MCF 10A (cell line): ENCODE measurements at regions not wholly inside any gene's neighbourhood (a gene's known extent, or its start where the extent isn't known, plus 50 kb on each side); places are given as distances from the start of the nearest gene placed in this dataset.

Experiments used
- BruUV-seq: library from RNA; stranded (reverse); fragments of 400-500 nt; replicated peaks from 2 replicates; lab custom pipeline; 2021; lab: Mats Ljungman, UMichigan
- CTCF ChIA-PET: fragments of 300-600 bp; sonication (Branson Sonifier 250); formaldehyde crosslinking; extraction: SDS; loops from one replicate; lab custom pipeline; 2021; ENCODE audit warnings: antibody characterized with exemption, inconsistent platforms; lab: Yijun Ruan, JAX
- POLR2A ChIA-PET: fragments of 300-600, 350-650 bp; sonication (Branson Sonifier 250); formaldehyde crosslinking; extraction: SDS; loops from one replicate; lab custom pipeline; 2020; ENCODE audit warnings: antibody characterized with exemption, inconsistent platforms; lab: Yijun Ruan, JAX
- DNase-seq: peaks from one replicate; pipeline ENCODE4 v3.0.0-alpha.2; 2018; ENCODE audit not compliant: unreplicated experiment
- H3K27ac Mint-ChIP-seq: one replicate; pipeline ENCODE4 v1.8.0; 2022; ENCODE audit warnings: mild to moderate bottlenecking, low read depth, mixed read lengths; ENCODE audit not compliant: unreplicated experiment
- H3K27me3 Mint-ChIP-seq: one replicate; pipeline ENCODE4 v1.8.0; 2022; ENCODE audit warnings: mixed read lengths; ENCODE audit not compliant: insufficient read depth, unreplicated experiment
- H3K36me3 Mint-ChIP-seq: one replicate; pipeline ENCODE4 v1.8.0; 2022; ENCODE audit warnings: mild to moderate bottlenecking, moderate library complexity, mixed read lengths; ENCODE audit not compliant: insufficient read depth, unreplicated experiment
- H3K4me1 Mint-ChIP-seq: one replicate; pipeline ENCODE4 v1.8.0; 2022; ENCODE audit warnings: mixed read lengths; ENCODE audit not compliant: insufficient read depth, unreplicated experiment
- H3K4me3 Mint-ChIP-seq: one replicate; pipeline ENCODE4 v1.8.0; 2022; ENCODE audit warnings: mild to moderate bottlenecking, moderate library complexity, mixed read lengths; ENCODE audit not compliant: unreplicated experiment
- H3K9me3 Mint-ChIP-seq: one replicate; pipeline ENCODE4 v1.8.0; 2022; ENCODE audit warnings: mixed read lengths; ENCODE audit not compliant: unreplicated experiment
- CTCF ChIP-seq: fragments of 200-600 bp; IDR thresholded peaks from one replicate; pipeline ENCODE4 v1.8.0; 2022; ENCODE audit warnings: antibody characterized with exemption, mild to moderate bottlenecking; ENCODE audit not compliant: unreplicated experiment
- intact Hi-C: fragments of 100-400 bp; cut with micrococcal nuclease; formaldehyde crosslinking; loops from 2 replicates; pipeline ENCODE4 v1.14.1; 2022

DNA sequence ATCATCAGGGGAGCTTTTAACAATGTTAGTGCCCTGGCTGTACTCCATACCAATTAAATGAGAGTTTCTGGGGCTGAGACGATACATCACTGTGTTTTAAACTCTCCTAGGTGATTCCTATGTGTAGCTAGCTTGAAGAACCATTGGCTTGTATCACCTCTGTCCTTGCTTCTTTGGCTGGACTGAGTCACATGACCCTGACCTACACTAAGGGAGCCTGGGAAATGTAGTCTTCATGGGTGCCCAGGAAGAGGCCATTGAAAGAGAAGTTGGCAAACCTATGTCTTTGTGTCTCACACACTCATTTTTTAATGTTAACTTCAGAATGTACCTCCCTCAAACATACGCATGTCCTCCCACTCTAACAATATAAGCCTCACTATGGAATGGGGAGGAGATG is 506.6 kb downstream of the DHX35 start:
- no peaks in the 10 kb centered on the region for H3K4me1 Mint-ChIP-seq
- no peak overlapping the region for H3K4me3 Mint-ChIP-seq
- ChIA-PET CTCF (interaction anchor here (0.5 kb wide), 1 partner anchor 405 kb away, joined by 8 read pairs; no protein-coding TSS in a partner anchor), POLR2A (no interaction called here)
- intact Hi-C loops = no loop called here
- H3K27me3 Mint-ChIP-seq = no peaks in the 10 kb centered on the region
- no peak for DNase-seq
- no peaks in the 10 kb centered on the region for H3K9me3 Mint-ChIP-seq
- no peaks in the 10 kb centered on the region for H3K36me3 Mint-ChIP-seq
- H3K27ac Mint-ChIP-seq = no peak overlapping the region
- no TSS peak for BruUV-seq
- TF ChIP-seq CTCF = no peak

GRCh38 chr20:39464238-39464637 is 502.1 kb downstream of the DHX35 start:
- Mint-ChIP-seq H3K4me3 (no peak overlapping the region), H3K4me1 (no peaks in the 10 kb centered on the region), H3K27ac (no peak overlapping the region), H3K36me3 (no peaks in the 10 kb centered on the region), H3K9me3 (no peaks in the 10 kb centered on the region), H3K27me3 (no peaks in the 10 kb centered on the region)
- TF ChIP-seq CTCF = no peak
- intact Hi-C loops = no loop called here
- ChIA-PET CTCF (interaction anchor here (0.7 to 1.5 kb wide), 2 partner anchors 195 to 219 kb away, joined by 3 read pairs; no protein-coding TSS in a partner anchor), POLR2A (interaction anchor here (0.7 kb wide), 1 partner anchor 218 kb away, joined by 3 read pairs; no protein-coding TSS in a partner anchor)
- no peak for DNase-seq
- no TSS peak for BruUV-seq

DNA sequence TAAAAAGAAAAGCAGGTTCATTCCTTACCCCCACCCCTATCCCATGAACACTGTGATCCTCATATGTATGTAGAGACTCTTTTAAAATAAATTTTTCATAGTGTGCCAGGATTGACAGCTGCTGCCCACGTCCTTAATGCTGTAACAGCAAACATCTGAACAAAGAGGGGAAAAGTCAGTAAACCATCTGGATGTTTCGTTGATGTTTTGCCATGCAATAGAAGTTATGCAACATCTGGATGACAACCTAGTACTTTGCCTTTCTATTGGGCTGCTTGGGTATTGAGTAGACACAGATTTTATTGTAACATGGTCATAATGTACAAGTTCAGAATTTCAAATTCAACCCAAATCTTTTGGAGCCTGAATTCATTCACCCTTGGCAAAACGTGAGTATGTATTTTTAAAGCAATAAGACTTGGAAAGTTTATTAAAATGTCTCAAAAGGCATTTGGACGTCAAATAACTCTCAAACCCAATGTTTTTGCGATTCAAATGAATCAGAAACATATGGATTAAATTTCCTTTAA is 500.3 kb downstream of the DHX35 start:
- H3K27ac Mint-ChIP-seq = no peak overlapping the region
- H3K9me3 Mint-ChIP-seq = no peaks in the 10 kb centered on the region
- ChIA-PET CTCF (no interaction called here), POLR2A (interaction anchor here (0.6 kb wide), 1 partner anchor 522 kb away, joined by 3 read pairs; no protein-coding TSS in a partner anchor)
- no peaks in the 10 kb centered on the region for H3K36me3 Mint-ChIP-seq
- no peaks in the 10 kb centered on the region for H3K4me1 Mint-ChIP-seq
- intact Hi-C loops = no loop called here
- BruUV-seq = no TSS peak
- H3K27me3 Mint-ChIP-seq = no peaks in the 10 kb centered on the region
- DNase-seq = no peak
- TF ChIP-seq CTCF = no peak
- H3K4me3 Mint-ChIP-seq = no peak overlapping the region

GRCh38 chr20:39458452-39458851 is 496.3 kb downstream of the DHX35 start:
- CTCF ChIA-PET = interaction anchor here (0.9 kb wide), 1 partner anchor 16 kb away, joined by 4 read pairs; no protein-coding TSS in a partner anchor
- H3K4me3 Mint-ChIP-seq = no peak overlapping the region
- H3K36me3 Mint-ChIP-seq = no peaks in the 10 kb centered on the region
- no peak for DNase-seq
- H3K9me3 Mint-ChIP-seq = peaks cover 7% of the 10 kb centered on the region
- TF ChIP-seq CTCF = no peak
- no peaks in the 10 kb centered on the region for H3K4me1 Mint-ChIP-seq
- intact Hi-C loops = no loop called here
- POLR2A ChIA-PET = no interaction called here
- H3K27ac Mint-ChIP-seq = no peak overlapping the region
- no TSS peak for BruUV-seq
- peaks cover 10% of the 10 kb centered on the region for H3K27me3 Mint-ChIP-seq
